NCI-H526 (cell line): ENCODE measurements at regions not wholly inside any gene's neighbourhood (a gene's known extent, or its start where the extent isn't known, plus 50 kb on each side); places are given as distances from the start of the nearest gene placed in this dataset.
A peak's percentile ranks its signal among the peaks of the same experiment; 100 is the strongest.
"Not testable (repeated sequence)": the region's sequence is repeated elsewhere in the genome, so short reads cannot be mapped to it uniquely, and the experiment has no call there.

Experiments used
- DNase-seq, 2 experiments: peaks; one replicate each; lab custom pipeline; 2025; lab: John Stamatoyannopoulos, UW

DNA sequence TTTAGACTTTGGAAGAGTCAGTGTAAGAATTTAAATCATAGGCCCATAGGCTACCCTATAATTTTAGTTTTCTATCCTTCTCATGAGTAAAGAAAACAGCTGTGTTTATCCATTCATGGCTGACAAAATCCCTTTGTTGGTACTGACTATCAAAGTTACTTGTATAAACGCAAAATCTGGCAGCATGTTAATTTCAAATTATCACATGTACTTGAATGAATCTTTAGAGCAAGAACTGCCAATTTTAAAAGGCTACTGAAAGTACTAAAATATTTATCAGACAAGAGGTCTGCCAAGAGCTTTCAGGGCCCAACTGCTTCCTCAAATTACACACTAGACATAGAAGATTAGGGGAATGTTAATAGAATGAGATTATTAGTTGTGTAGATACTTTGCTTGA is 66.6 kb downstream of the MYL12B start:
- no peak for DNase-seq

DNA sequence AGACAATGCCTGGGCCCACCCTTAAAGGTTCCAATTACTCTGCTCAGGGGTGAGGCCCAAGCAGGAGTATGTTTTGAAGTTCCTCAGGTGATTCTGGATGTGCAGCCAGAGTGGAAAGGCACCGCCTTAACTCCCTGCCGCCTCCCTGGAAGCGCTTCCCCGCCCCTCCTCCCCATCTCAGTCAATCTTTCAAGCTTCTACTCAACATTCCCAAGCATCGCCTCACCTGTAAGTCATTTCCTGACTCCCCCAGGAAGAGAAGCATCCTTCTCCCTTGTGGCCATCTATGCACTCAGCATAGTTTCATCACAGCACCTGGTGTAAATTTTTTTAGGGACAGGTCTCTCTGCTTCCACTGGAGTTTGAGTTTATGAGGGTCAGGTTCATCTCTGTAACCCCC is 67.5 kb downstream of the MYL12B start:
- no peak for DNase-seq

DNA sequence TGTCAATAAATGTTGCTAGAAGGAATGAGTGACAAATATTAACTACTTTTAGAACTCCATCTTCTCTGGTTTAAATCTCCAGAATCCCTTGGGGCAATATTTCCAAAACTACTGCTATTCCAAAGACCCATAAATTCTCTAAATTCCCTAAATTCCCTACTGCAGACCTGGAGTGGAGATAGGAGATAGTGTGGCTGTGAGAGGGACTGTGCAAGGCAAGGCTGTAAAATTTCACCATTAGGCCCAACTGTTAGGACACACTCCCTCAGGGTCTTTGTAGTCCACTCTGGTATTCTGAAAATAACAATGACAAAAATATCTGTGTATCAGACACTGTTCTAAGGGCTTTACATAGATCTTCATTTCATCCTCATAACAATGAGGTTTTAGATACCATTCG is 67.9 kb downstream of the MYL12B start:
- no peak for DNase-seq

DNA sequence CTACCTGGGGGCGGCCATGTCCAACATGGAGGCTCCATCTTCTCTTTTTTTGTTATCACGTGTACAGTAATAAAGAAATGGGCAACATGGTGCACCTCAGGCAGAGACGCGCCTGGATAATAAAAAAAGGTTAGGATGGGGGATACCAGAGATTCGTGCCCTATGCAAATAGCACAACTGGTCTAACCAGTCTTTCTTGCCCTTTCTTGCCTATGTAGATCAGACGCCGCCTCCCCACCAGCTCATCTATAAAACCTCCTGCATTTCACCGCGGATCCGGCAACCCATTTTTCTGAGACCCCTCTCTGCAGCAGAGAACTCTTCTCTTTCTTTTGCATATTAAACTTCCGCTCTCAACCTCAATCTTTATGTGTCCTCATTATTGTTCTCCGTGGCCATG is 68.7 kb downstream of the MYL12B start:
- peak; percentile 93 to 95 for DNase-seq

DNA sequence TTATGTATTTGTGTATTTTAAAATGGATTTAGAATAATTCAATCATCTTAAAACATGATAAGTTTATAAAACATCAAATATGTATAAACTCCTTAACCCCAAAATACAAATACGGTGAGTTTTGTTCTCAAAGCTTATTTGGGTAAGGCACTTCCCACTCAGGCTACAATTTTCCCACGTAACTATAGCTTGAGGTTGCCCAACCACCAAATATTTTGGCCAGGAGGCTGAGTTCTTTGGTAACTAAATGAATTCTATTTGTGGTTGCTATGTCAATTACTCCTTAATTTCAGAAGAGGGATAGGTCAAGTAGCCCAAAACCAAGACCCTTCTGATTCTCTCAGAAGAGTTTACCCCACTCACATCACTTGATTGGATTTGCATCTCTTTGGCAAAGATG is 70.4 kb downstream of the MYL12B start:
- DNase-seq = no peak

DNA sequence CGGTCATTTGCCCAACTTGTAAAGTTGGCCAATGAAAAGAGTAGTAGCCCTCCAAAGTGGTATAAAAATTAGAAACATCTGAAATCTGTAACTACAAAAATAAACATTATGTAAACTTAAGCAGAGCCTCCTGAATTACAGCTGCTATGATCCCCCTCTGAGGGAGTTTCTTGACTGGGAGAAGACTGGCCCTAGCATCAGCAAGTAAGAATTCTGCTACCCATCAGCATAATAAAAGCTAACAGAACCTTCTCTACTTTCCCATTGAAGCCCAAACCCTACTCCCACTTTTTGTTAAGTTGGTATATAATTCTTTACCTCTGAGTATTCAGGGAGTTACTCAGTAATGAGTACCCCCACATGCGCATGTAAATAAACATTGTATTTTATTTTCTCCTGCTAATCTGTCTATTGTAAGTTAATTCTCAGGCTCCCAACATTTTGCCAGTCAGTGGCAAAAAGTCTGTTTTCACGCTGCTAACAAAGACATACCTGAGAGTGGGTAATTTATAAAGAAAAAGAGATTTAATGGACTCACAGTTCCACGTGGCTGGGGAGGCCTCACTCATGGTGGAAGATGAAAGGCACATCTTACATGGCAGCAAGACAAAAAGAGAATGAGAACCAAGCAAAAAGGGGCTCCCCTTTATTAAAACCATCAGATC is 71.3 kb downstream of the MYL12B start:
- no peak for DNase-seq

DNA sequence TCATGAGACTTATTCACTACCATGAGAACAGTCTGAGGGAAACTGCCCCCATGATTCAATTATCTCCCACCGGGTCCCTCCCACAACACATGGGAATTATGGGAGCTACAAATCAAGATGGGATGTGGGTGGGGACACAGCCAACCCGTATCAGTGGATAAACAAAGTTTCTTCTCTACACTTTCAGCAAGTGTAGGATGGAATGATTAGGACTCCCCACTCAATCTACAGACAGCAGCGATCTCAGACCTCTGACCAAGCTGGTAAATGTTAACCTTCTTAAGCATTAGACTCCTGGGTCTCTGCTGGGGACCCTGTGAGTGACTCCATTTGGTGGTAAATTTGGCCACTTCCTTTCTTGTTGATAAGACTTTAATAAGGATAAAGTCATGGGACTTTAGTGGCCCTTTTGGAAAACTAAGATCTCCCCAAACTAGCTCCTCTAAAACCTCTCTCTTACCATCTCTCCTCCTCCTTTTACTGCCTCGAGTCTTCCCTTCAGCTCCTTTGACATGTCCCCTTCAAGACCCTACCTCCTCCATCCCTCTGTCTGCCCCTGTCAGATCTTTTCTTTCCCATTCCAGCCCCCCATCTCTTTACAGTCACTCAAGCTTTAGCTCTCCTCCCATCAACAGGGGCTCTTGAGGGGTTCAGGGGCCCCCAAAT is 71.9 kb downstream of the MYL12B start:
- no peak for DNase-seq

DNA sequence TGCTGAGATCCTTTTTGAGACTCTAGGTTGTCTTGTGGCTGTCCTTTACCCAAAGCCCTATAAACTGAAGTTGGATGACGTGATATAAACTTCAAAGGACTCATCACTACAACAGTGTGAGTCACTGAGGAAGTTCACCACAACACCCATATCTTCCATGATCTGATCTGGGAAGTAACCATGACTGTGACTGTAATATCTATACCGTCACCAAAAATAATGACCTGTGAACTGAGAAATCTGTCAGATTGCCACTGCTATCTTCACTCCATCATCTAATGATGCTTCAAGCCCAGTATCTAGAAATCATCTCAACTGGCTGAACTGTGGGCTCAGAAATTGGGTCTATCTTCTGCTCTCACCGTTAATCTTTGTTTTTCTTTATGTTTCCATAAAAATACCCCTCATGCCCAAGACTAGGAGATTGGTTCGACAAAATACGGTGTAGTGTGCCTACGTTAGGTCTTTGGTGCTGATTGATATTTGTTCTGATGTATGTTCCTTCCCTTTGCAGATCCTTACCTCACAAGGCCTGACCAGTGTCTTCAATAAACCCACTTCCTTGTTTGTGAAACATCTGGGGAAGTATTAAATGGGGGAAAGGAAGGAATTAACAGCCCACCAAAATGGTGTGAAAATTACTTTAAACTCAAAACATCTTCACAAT is 78.2 kb downstream of the MYL12B start:
- DNase-seq = no peak

DNA sequence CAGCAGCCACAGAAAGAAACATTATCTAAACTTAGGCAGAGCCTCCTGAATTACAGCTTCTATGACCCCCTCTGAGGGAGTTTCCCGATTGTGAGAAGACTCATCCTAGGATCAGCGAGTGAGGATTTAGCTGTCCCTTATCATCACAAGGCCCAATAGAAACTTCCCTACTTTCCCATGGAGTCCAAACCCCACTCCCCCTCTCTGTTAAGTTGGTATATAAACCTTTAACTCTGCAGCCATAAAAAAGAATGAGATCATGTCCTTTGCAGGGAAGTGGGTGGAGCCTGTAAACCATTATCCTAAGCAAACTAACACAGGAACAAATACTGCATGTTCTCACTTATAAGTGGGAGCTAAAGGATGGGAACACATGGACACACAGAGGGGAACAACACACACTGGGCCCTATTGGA is 78.8 kb downstream of the MYL12B start:
- peak in 1 of 2 experiments; percentile 14 for DNase-seq

DNA sequence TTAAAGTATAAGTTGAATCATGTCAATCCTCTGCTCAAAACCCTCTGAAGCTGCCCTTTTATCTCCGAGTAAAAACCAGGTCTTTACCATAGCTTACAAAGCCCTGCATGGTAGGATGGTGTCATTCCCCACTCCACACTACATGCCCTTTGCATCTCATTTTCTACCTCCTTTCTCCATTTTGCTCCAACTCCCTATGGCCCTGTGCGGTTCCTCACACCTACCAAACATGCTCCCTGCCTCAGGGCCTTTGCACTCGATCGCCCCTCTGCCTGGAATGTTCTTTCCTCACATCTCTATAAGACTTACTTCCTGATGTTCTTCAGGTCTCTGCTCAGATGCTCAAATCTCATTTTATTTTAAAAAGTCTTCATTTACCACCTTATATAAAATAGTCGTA is 80.7 kb downstream of the MYL12B start:
- DNase-seq = no peak

DNA sequence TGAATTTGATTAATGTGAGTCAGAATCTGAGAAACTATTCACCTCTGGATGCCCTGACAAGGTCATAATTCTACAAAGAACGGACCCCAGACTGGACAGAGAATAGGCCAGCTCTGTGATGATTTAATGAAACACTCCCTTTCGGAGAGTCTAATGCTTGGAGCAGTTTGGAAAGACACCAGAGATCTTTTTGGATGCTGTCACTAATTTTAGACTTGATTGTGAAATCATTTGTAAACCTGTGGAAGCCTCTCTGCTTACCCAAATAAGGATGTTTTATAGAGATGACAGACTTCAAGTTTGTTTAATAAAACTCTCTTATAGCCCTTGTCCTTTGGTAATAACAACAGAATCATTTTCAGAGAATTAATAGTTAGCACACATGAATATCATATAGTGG is 83.5 kb downstream of the MYL12B start:
- DNase-seq = no peak

DNA sequence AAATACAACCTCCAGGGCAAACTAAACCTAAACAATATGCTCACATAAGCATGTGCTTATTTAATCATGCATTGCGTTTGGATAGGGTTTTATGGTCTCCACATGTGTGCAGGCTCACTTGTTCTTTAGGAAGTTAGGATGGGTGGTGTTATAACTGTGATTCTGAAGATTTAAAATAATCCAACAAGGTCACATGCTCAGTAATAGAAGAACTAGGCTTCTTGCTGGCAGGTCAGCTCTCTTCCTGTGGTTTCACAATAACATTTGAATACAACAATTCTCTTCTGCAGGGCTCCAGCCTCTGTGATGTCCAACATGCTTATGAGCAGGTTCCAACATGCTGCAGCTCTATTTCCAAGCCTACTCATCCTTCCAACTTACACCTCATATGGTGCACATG is 84.0 kb downstream of the MYL12B start:
- DNase-seq = peak in 1 of 2 experiments; percentile 28

DNA sequence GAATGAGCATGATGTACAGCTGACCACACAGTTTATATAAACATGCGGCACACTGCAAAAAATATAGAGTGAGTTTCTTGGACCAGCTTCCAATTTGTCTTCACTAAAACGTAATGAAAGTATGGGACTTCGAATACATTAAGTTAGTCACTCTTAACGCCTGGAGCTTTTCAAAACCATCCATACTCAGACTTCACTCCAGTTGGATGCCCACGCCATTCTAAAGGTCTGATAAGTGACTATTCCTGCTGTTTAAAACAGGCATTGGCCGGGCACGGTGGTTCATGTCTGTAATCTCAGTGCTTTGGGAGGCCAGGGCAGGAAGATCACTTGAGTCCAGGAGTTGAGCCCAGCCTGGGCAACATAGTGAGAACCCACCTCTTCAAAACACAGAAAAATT is 84.6 kb downstream of the MYL12B start:
- DNase-seq = no peak

DNA sequence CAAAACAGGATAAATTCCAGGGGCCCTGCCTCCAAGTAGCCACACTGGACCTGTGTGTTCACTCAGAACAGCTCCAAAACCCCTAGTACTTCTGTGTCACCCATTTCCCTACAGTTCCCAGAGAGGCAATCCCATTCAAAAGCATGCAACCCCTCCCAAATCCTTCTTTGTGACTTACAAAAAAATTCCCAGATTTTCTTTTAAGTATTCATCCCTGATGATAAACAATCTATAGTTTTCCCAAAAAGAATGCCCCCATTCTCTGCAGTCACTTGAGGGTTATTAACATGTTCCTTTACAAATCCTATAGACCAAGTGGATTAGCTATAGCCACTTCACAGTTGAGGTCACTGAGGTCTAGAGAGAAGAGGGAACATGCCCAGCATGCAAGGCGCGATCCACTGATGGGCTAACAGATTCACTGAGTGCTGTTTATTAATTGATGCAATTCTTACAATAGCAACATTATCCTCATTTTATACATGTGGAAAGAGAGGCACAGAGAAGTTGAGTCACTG is 85.4 kb downstream of the MYL12B start:
- DNase-seq = no peak

DNA sequence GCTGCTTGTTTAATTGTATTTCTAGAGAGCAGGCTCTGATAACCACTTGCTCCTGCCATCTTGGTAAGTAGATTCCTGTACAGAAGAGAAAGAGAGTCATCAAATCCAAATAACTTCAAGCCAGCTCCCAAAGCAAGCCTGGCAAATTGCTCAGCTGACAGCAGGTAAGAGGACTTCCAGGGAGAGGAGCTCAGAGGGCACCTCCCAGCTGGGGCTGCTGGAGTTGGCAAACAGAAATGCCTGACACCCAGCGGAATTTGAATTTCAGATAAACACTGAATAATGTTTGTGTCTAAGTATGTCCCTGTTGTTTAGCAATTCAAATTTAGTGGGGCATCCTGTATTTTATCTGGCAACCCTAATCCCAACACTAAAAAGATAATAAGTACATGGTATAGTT is 86.2 kb downstream of the MYL12B start:
- peak; percentile 81 to 87 for DNase-seq

DNA sequence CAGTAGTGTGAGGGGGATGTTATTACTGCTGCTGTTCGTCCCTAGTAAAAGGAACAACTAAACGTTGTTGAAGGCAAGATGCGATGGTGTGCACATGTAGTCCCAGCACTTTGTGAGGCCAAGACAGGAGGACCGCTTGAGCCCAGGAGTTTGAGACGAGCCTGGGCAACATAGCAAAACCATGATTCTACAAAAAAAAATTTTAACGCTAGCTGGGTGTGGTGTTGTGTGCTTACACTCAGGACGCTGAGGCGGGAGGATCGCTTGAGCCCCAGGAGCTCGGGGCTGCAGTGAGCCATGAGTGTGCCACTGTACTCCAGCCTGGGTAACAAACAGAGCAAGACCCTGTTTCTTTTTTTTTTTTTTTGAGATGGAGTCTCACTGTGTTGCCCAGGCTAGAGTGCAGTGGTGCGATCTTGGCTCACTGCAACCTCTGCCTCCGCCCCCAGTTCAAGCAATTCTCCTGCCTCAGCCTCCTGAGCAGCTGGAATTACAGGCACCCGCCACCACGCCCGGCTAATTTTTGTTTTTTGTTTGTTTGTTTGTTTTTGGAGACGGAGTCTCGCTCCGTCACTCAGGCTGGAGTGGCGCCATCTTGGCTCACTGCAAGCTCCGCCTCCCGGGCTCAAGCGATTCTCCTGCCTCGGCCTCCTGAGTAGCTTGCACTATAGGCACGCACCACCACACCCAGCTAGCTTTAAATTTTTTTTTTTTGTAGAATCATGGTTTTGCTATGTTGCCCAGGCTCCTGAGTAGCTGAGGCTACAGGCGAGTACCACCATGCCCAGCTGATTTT is 87.3 kb downstream of the MYL12B start:
- DNase-seq = not testable (repeated sequence)

DNA sequence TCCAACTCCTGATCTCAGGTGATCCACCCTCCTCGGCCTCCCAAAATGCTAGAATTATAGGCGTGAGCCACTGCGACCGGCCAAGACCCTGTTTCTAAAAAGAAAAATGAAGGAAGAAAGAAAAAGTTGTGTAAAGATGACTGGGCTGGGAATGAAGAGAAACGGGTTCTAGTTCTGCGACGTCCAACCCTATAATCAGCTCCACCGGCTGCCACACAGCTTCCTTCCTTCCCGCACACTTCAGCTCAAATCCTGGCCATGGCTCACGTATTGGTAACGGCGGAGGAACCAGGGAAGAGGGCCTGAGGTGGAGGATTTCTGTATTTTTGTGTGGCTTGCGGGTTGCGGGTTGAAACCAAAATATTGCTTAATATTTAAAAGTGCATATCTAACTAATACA is 88.1 kb downstream of the MYL12B start:
- no peak for DNase-seq

DNA sequence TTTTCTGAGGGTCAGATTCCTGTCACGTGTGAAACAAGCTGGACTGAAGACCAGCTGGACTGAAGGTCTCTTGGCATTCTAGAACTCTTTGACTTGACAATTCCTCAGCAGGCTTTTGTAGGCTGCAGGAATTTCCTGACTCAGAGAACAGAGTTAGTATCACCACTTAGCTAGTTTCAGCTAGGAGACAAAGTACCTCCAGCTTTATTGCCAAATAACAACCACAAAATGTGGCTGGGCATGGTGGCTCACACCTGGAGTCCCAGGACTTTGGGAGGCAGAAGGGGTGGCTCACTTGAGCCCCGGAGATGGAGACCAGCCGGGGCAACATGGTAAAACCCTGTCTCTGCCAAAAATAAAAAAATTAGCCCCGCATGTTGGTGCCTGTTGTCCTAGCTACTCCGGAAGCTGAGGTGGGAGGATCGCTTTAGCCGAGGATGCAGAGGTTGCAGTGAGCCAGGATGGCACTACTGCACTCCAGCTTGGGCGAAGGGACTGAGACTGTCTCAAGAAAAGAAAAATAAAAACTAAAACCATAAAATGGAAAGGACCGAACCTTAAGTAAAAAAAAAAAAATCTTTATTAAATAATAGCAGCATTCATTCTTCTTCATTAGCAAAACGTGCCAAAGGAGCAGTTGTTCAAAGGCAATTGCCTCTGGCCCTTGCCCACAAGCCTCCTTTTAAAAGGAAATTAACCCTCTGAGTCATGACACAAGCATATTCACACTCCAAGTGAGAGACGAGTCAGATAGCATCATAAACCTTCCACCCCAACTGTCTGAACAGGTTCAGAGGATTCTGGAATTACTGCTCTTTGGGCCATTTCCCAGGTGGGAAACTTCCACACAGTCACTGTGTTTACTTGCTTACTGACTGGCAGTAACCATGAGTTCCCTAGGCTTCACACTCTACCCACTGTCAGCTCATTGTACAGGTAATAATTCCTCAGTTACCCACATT is 88.9 kb downstream of the MYL12B start:
- DNase-seq = no peak

DNA sequence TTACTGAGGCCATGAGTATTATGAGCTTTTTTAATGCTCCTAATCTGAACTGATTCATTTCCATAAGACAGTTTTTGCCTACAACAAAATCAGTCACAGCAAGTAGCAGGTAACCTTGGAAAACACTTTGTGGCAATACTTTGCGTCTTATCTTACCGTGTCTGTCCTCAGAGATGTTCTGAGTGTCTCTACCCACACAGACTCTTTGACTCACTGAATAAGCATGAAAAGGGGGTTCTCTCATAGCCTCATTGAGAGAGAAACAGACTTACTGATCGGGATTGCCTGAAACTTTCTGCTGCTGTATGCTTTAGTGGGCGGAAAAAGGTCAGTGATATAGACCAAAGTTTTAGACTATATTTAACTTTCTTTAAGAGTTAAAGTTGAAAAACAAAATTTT is 92.6 kb downstream of the MYL12B start:
- DNase-seq = no peak

DNA sequence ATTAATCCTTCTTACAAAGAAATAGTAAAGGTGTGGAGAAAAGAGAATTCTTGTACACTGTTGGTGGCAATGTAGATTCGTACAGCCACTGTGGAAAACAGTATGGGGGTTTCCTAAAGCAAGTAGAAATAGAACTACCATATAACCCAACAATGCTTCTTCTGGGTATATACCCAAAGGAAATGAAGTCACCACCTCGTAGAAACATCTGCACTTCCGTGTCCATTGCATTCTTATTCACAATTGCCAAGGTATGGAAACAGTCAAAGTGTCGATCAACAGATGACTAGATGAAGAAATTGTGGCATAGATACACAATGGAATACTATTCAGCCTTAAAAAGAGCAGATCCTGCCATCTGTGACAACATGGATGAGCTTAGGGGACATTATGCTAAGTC is 93.4 kb upstream of the TGIF1 start:
- DNase-seq = no peak

DNA sequence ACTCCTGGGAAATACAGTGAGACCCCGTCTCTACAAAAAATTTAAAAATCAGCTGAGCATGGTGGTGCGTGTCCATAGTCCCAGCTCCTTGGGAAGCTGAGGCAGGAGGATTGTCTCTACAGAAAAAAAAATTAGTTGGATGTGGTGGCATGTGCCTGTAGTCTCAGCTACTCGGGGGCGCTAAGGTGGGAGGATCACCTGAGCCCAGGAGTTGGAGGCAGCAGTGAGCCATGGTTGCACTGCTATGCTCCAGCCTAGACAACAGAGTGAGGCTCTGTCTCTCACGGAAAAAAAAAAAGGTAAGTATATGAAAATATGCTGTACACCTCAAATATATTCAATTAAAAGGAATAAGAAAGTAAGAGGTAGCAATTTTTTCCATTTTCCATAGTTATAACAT is 92.5 kb upstream of the TGIF1 start:
- DNase-seq = no peak
